CD14-positive monocyte (primary cell): ENCODE measurements at regions not wholly inside any gene's neighbourhood (a gene's known extent, or its start where the extent isn't known, plus 50 kb on each side); places are given as distances from the start of the nearest gene placed in this dataset.

Source experiments
- DNase-seq, 3 donors: peaks; one replicate each; pipeline ENCODE4 v3.0.0-alpha.2; 2011 to 2022
- H2AFZ ChIP-seq: 2 replicates; pipeline ENCODE4 v1.6.0; 2012; ENCODE audit warnings: mild to moderate bottlenecking, low read depth, low read length, inconsistent platforms; ENCODE audit not compliant: insufficient read depth, poor library complexity, severe bottlenecking
- H3K27ac ChIP-seq, 2 donors: 1 replicate in 1 of 2; 2 replicates in 1 of 2; pipeline ENCODE4 v1.5.1; 2012 to 2013; ENCODE audit warnings: low read length in 2 of 2, control low read depth in 1 of 2, inconsistent platforms in 1 of 2, low read depth in 1 of 2, mild to moderate bottlenecking in 1 of 2
- H3K27me3 ChIP-seq, 2 donors: one replicate each; pipeline versions ENCODE4 v1.6.0 to v1.6.1; 2011 to 2013; ENCODE audit warnings: low read length in 2 of 2; ENCODE audit not compliant: control insufficient read depth in 2 of 2, insufficient read depth in 2 of 2
- H3K36me3 ChIP-seq, 2 donors: replicated peaks in 1 of 2; 1 replicate in 1 of 2; 2 replicates in 1 of 2; pipeline versions ENCODE4 v1.5.1 to v1.6.1; 2012 to 2013; ENCODE audit warnings: low read length in 2 of 2, control low read depth in 1 of 2, inconsistent platforms in 1 of 2, mild to moderate bottlenecking in 1 of 2; ENCODE audit not compliant: insufficient read depth in 2 of 2, control insufficient read depth in 1 of 2
- H3K4me1 ChIP-seq, 2 donors: 1 replicate in 1 of 2; 2 replicates in 1 of 2; pipeline versions ENCODE4 v1.5.1 to v1.6.1; 2012 to 2013; ENCODE audit warnings: low read length in 2 of 2, control low read depth in 1 of 2, inconsistent platforms in 1 of 2, mild to moderate bottlenecking in 1 of 2, moderate library complexity in 1 of 2; ENCODE audit not compliant: insufficient read depth in 2 of 2, control insufficient read depth in 1 of 2
- H3K4me2 ChIP-seq: replicated peaks from 2 replicates; pipeline ENCODE3; 2012; ENCODE audit warnings: low read length, moderate library complexity, mild to moderate bottlenecking; ENCODE audit not compliant: poor library complexity, severe bottlenecking; ENCODE audit errors: extremely low read depth
- H3K4me3 ChIP-seq, 3 experiments: fragments of 200-600 bp in 1 of 3; sonication (generic) in 1 of 3; replicated peaks in 1 of 3; 1 replicate in 2 of 3; 2 replicates in 1 of 3; pipeline ENCODE4 v1.5.1; 2011 to 2013; ENCODE audit warnings: low read length in 3 of 3, mild to moderate bottlenecking in 3 of 3, control low read depth in 2 of 3, low read depth in 2 of 3, inconsistent platforms in 1 of 3, moderate library complexity in 1 of 3
- H3K79me2 ChIP-seq: 2 replicates; pipeline ENCODE4 v1.6.0; 2012; ENCODE audit warnings: mild to moderate bottlenecking, control low read depth, inconsistent platforms, low read length, moderate library complexity; ENCODE audit not compliant: insufficient read depth
- H3K9ac ChIP-seq: 2 replicates; pipeline ENCODE4 v1.6.0; 2017; ENCODE audit warnings: low read length, mild to moderate bottlenecking; ENCODE audit not compliant: insufficient read depth, poor library complexity, severe bottlenecking
- H3K9me3 ChIP-seq, 2 donors: replicated peaks in 1 of 2; 1 replicate in 1 of 2; 2 replicates in 1 of 2; pipeline versions ENCODE4 v1.5.1 to v1.6.1; 2012 to 2013; ENCODE audit warnings: low read length in 2 of 2, control low read depth in 1 of 2; ENCODE audit not compliant: control insufficient read depth in 1 of 2, insufficient read depth in 1 of 2
- H4K20me1 ChIP-seq: 2 replicates; pipeline ENCODE4 v1.6.0; 2012; ENCODE audit warnings: mild to moderate bottlenecking, low read length, control low read depth, moderate library complexity; ENCODE audit not compliant: insufficient read depth
- H3K27ac Mint-ChIP-seq, 7 donors: one replicate each; pipeline ENCODE4 v1.8.0; 2020; ENCODE audit warnings: mild to moderate bottlenecking in 7 of 7, mixed read lengths in 7 of 7, moderate library complexity in 6 of 7, inconsistent platforms in 2 of 7
- H3K27me3 Mint-ChIP-seq, 3 donors: one replicate each; pipeline ENCODE4 v1.8.0; 2021 to 2022; ENCODE audit warnings: low read depth in 3 of 3, mild to moderate bottlenecking in 3 of 3, mixed read lengths in 3 of 3, moderate library complexity in 3 of 3, inconsistent platforms in 1 of 3
- H3K36me3 Mint-ChIP-seq, 2 donors: one replicate each; pipeline ENCODE4 v1.8.0; 2020; ENCODE audit warnings: mixed read lengths in 2 of 2, inconsistent platforms in 1 of 2, mild to moderate bottlenecking in 1 of 2
- H3K4me1 Mint-ChIP-seq: one replicate; pipeline ENCODE4 v1.8.0; 2020; ENCODE audit warnings: mild to moderate bottlenecking, mixed read lengths
- H3K4me3 Mint-ChIP-seq, 2 donors: one replicate each; pipeline ENCODE4 v1.8.0; 2020; ENCODE audit warnings: mild to moderate bottlenecking in 2 of 2, mixed read lengths in 2 of 2, moderate library complexity in 1 of 2
- H3K9me3 Mint-ChIP-seq, 7 donors: one replicate each; pipeline ENCODE4 v1.8.0; 2020 to 2022; ENCODE audit warnings: mixed read lengths in 7 of 7, mild to moderate bottlenecking in 6 of 7, moderate library complexity in 6 of 7, inconsistent platforms in 2 of 7
- CTCF ChIP-seq: fragments of 200-600 bp; IDR thresholded peaks from one replicate; pipeline ENCODE4 v1.8.0; 2022; ENCODE audit warnings: antibody characterized with exemption, mild to moderate bottlenecking
- WGBS: methylation state at CpG from one replicate; pipeline ENCODE4 v1.1.5; 2013; ENCODE audit warnings: missing lambda C conversion rate; ENCODE audit not compliant: insufficient coverage; 5-methylcytosine and 5-hydroxymethylcytosine counted together
- intact Hi-C, 2 donors: fragments of 100-400 bp; cut with micrococcal nuclease; formaldehyde crosslinking; loops; one replicate each; pipeline versions ENCODE4 v1.15.0 to v1.15.1; 2023

GRCh38 chr9:106795031-106795430 is 67.9 kb upstream of the ZNF462 start:
- 100% methylated on average over 3 of the region's 4 CpGs for WGBS
- Histone ChIP-seq H3K4me1 (no peaks in the 10 kb centered on the region), H3K79me2 (no peaks in the 10 kb centered on the region), H4K20me1 (no peaks in the 10 kb centered on the region), H3K27ac (no peak overlapping the region), H3K4me3 (no peak overlapping the region), H3K9ac (no peak overlapping the region), H3K27me3 (no peaks in the 10 kb centered on the region), H2AFZ (no peak overlapping the region), H3K36me3 (no peaks in the 10 kb centered on the region), H3K4me2 (no peak overlapping the region), H3K9me3 (no peaks in the 10 kb centered on the region)
- peaks cover 0 to 9% (median 4%) of the 10 kb centered on the region in 7 donors for H3K9me3 Mint-ChIP-seq
- intact Hi-C loops: no loop called here
- H3K36me3 Mint-ChIP-seq: no peaks in the 10 kb centered on the region
- DNase-seq: no peak
- H3K4me3 Mint-ChIP-seq: no peak overlapping the region
- no peak for TF ChIP-seq CTCF
- H3K27ac Mint-ChIP-seq: no peak overlapping the region
- H3K27me3 Mint-ChIP-seq: no peaks in the 10 kb centered on the region
- H3K4me1 Mint-ChIP-seq: no peaks in the 10 kb centered on the region

GRCh38 chr9:106796771-106797170 is 66.2 kb upstream of the ZNF462 start:
- peaks cover 0 to 12% (median 4%) of the 10 kb centered on the region in 7 donors for H3K9me3 Mint-ChIP-seq
- no peak for TF ChIP-seq CTCF
- H3K4me1 Mint-ChIP-seq: no peaks in the 10 kb centered on the region
- H3K9me3 ChIP-seq: no peaks in the 10 kb centered on the region
- no peak overlapping the region for H3K4me2 ChIP-seq
- H3K79me2 ChIP-seq: no peaks in the 10 kb centered on the region
- no peaks in the 10 kb centered on the region for H3K4me1 ChIP-seq
- no peak overlapping the region for H3K27ac ChIP-seq
- H3K4me3 Mint-ChIP-seq: no peak overlapping the region
- no peaks in the 10 kb centered on the region for H3K27me3 ChIP-seq
- intact Hi-C loops: no loop called here
- no peak for DNase-seq
- H4K20me1 ChIP-seq: no peaks in the 10 kb centered on the region
- no peak overlapping the region for H3K27ac Mint-ChIP-seq
- no peak overlapping the region for H2AFZ ChIP-seq
- no peaks in the 10 kb centered on the region for H3K27me3 Mint-ChIP-seq
- no peaks in the 10 kb centered on the region for H3K36me3 Mint-ChIP-seq
- no peak overlapping the region for H3K9ac ChIP-seq
- H3K36me3 ChIP-seq: no peaks in the 10 kb centered on the region
- H3K4me3 ChIP-seq: no peak overlapping the region
